ENCODE measurements at regions not wholly inside any gene's neighbourhood (a gene's known extent, or its start where the extent isn't known, plus 50 kb on each side); places are given as distances from the start of the nearest gene placed in this dataset.

GRCh38 chr9:89798547-89799120, 193.8 kb downstream of the GADD45G start:
- DNase-seq = no peak

GRCh38 chr9:89799221-89799620, 194.4 kb downstream of the GADD45G start:
- DNase-seq = no peak

- no peak for DNase-seq
Measured at GRCh38 chr9:89799766-89800165, 195.0 kb downstream of the GADD45G start.

GRCh38 chr9:89801341-89801740, 196.5 kb downstream of the GADD45G start:
- DNase-seq = no peak

- no peak for DNase-seq
Measured at GRCh38 chr9:89801742-89802670, 197.2 kb downstream of the GADD45G start.

- DNase-seq = no peak
Measured at GRCh38 chr9:89802781-89803355, 198.1 kb downstream of the GADD45G start.

GRCh38 chr9:89803403-89803802, 198.6 kb downstream of the GADD45G start:
- no peak for DNase-seq

GRCh38 chr9:89804766-89805531, 200.1 kb downstream of the GADD45G start:
- no peak for DNase-seq

- DNase-seq = no peak
Measured at GRCh38 chr9:89805571-89806292, 200.9 kb downstream of the GADD45G start.

GRCh38 chr9:89806371-89807100, 201.7 kb downstream of the GADD45G start:
- no peak for DNase-seq

- no peak for DNase-seq
Measured at GRCh38 chr9:89807101-89807395, 202.2 kb downstream of the GADD45G start.

GRCh38 chr9:89807682-89808075, 202.9 kb downstream of the GADD45G start:
- no peak for DNase-seq

- peak; percentile 77 for DNase-seq
Measured at GRCh38 chr9:89808076-89808755, 203.4 kb downstream of the GADD45G start.

- DNase-seq = no peak
Measured at GRCh38 chr9:89808756-89809181, 204.0 kb downstream of the GADD45G start.

GRCh38 chr9:89810431-89810830, 205.6 kb downstream of the GADD45G start:
- DNase-seq = peak; percentile 55

GRCh38 chr9:89811356-89811755, 206.5 kb downstream of the GADD45G start:
- DNase-seq = no peak

GRCh38 chr9:89811886-89812450, 207.2 kb downstream of the GADD45G start:
- no peak for DNase-seq

GRCh38 chr9:89812556-89813181, 207.9 kb downstream of the GADD45G start:
- DNase-seq = no peak

- no peak for DNase-seq
Measured at GRCh38 chr9:89813482-89813881, 208.7 kb downstream of the GADD45G start.

GRCh38 chr9:89814340-89815040, 209.7 kb downstream of the GADD45G start:
- DNase-seq = peak; percentile 85

Measured in NCI-H510A treated with DMSO at 0.1 percent for 48 hours (cell line).